Pulmonary artery endothelial cell (primary cell): ENCODE measurements at regions not wholly inside any gene's neighbourhood (a gene's known extent, or its start where the extent isn't known, plus 50 kb on each side); places are given as distances from the start of the nearest gene placed in this dataset.
"Not testable (repeated sequence)": the region's sequence is repeated elsewhere in the genome, so short reads cannot be mapped to it uniquely, and the experiment has no call there.

Experiments
- DNase-seq: peaks from one replicate; pipeline ENCODE4 v3.0.0-alpha.2; 2011; ENCODE audit warnings: low read depth, low spot score

GRCh38 chr2:242069938-242070395 lies 200.4 kb downstream of the RTP5 start:
- not testable (repeated sequence) for DNase-seq

- not testable (repeated sequence) for DNase-seq
Measured at GRCh38 chr2:242070726-242071125, 201.2 kb downstream of the RTP5 start.

GRCh38 chr2:242071377-242071776 lies 201.8 kb downstream of the RTP5 start:
- not testable (repeated sequence) for DNase-seq

GRCh38 chr2:242071936-242072335 lies 202.4 kb downstream of the RTP5 start:
- DNase-seq = not testable (repeated sequence)

- DNase-seq = no peak
Measured at GRCh38 chr2:242075168-242075567, 205.6 kb downstream of the RTP5 start.

GRCh38 chr2:242075696-242076095 lies 206.2 kb downstream of the RTP5 start:
- no peak for DNase-seq

GRCh38 chr2:242076184-242076583 lies 206.7 kb downstream of the RTP5 start:
- DNase-seq = not testable (repeated sequence)

- DNase-seq = not testable (repeated sequence)
Measured at GRCh38 chr2:242078426-242078825, 208.9 kb downstream of the RTP5 start.

GRCh38 chr2:242079792-242080191 lies 210.3 kb downstream of the RTP5 start:
- DNase-seq = not testable (repeated sequence)

GRCh38 chr2:242080575-242081214 lies 211.2 kb downstream of the RTP5 start:
- not testable (repeated sequence) for DNase-seq

GRCh38 chr2:242084034-242084433 lies 214.5 kb downstream of the RTP5 start:
- not testable (repeated sequence) for DNase-seq

- DNase-seq = not testable (repeated sequence)
Measured at GRCh38 chr2:242085024-242085674, 215.6 kb downstream of the RTP5 start.

GRCh38 chr2:242085941-242086621 lies 216.6 kb downstream of the RTP5 start:
- DNase-seq = no peak

- DNase-seq = not testable (repeated sequence)
Measured at GRCh38 chr2:242088044-242088443, 218.5 kb downstream of the RTP5 start.

- peak; percentile 46 for DNase-seq
Measured at GRCh38 chr2:242088471-242089212, 219.1 kb downstream of the RTP5 start.

GRCh38 chr2:242089213-242089549 lies 219.7 kb downstream of the RTP5 start:
- DNase-seq = not testable (repeated sequence)

- not testable (repeated sequence) for DNase-seq
Measured at GRCh38 chr2:242097278-242097677, 227.7 kb downstream of the RTP5 start.

- no peak for DNase-seq
Measured at GRCh38 chr2:242098034-242098433, 228.5 kb downstream of the RTP5 start.

GRCh38 chr2:242098445-242099128 lies 229.1 kb downstream of the RTP5 start:
- DNase-seq = no peak

- DNase-seq = not testable (repeated sequence)
Measured at GRCh38 chr2:242103093-242103492, 233.6 kb downstream of the RTP5 start.
